BLaER1 treated with 17β-estradiol and CSF1 and Interleukin-3, amounts not matched to agents 10 nM and 100 nM (cell line): ENCODE measurements at regions not wholly inside any gene's neighbourhood (a gene's known extent, or its start where the extent isn't known, plus 50 kb on each side); places are given as distances from the start of the nearest gene placed in this dataset.
"Not testable (repeated sequence)": the region's sequence is repeated elsewhere in the genome, so short reads cannot be mapped to it uniquely, and the experiment has no call there.

ENCODE experiments used
- H3K27ac ChIP-seq, 11 experiments: shearing (Covaris generic); formaldehyde crosslinking; 2 replicates each; pipeline ENCODE4 v1.8.1; 2022
- H3K27me3 ChIP-seq, 11 experiments: shearing (Covaris generic); formaldehyde crosslinking; 2 replicates each; pipeline ENCODE4 v1.8.1; 2022
- H3K36me3 ChIP-seq, 11 experiments: shearing (Covaris generic); formaldehyde crosslinking; 2 replicates each; pipeline ENCODE4 v1.8.1; 2022
- H3K4me1 ChIP-seq, 10 experiments: shearing (Covaris generic); formaldehyde crosslinking; 2 replicates each; pipeline ENCODE4 v1.8.1; 2022
- H3K4me2 ChIP-seq, 11 experiments: shearing (Covaris generic); formaldehyde crosslinking; 2 replicates each; pipeline ENCODE4 v1.8.1; 2022
- H3K4me3 ChIP-seq, 10 experiments: shearing (Covaris generic); formaldehyde crosslinking; 2 replicates each; pipeline ENCODE4 v1.8.1; 2022
- H3K9ac ChIP-seq, 11 experiments: shearing (Covaris generic); formaldehyde crosslinking; 2 replicates each; pipeline ENCODE4 v1.8.1; 2022
- H3K9me3 ChIP-seq, 11 experiments: shearing (Covaris generic); formaldehyde crosslinking; replicated peaks in 1 of 11; 2 replicates each; pipeline ENCODE4 v1.8.1; 2022
- H4K20me1 ChIP-seq, 11 experiments: shearing (Covaris generic); formaldehyde crosslinking; 2 replicates each; pipeline ENCODE4 v1.8.1; 2022
- Cebpa-rat ChIP-seq, 11 experiments: shearing (Covaris generic); IDR thresholded peaks; 2 replicates each; pipeline ENCODE4 v1.8.1; 2022

- no peak for TF ChIP-seq Cebpa-rat (IDR thresholded peaks at IDR 0.05)
- peaks cover 0 to 4% (median 0%) of the 10 kb centered on the region in 11 experiments; a peak in 2 of 22 replicates for H3K9me3 ChIP-seq
- no peaks in the 10 kb centered on the region for H4K20me1 ChIP-seq
- no peaks in the 10 kb centered on the region for H3K36me3 ChIP-seq
- no peak overlapping the region for H3K4me3 ChIP-seq
- H3K4me1 ChIP-seq = no peaks in the 10 kb centered on the region; a peak in 1 of 20 replicates
- H3K27ac ChIP-seq = no peak overlapping the region
- H3K27me3 ChIP-seq = no peaks in the 10 kb centered on the region
- no peak overlapping the region for H3K9ac ChIP-seq
- H3K4me2 ChIP-seq = no peak overlapping the region
Measured at GRCh38 chr10:65415318-65415717, 1510.5 kb upstream of the LRRTM3 start.

DNA sequence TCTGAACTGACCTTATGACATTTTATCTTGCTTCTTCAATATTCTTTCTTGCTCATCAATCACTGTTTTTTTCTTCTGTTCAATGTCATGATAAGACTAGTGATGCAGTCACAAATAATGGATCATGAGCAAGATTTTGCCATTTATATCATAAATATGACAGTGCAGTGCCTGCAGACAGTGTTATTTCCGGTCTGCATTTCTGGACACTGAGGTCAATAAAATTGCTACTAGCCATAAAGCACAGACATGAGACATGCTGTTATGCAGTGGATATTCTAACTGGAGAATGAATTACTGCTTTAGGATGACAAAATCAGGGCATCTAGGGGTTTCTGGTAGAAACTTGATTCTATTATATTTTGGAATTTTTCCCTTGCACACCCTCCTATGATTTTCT lies 1509.7 kb upstream of the LRRTM3 start:
- Histone ChIP-seq H3K27ac (no peak overlapping the region), H3K36me3 (no peaks in the 10 kb centered on the region), H3K9ac (no peak overlapping the region), H3K4me1 (no peaks in the 10 kb centered on the region; a peak in 1 of 20 replicates), H3K4me2 (no peak overlapping the region), H3K9me3 (peaks cover 0 to 4% (median 0%) of the 10 kb centered on the region in 11 experiments; a peak in 2 of 22 replicates), H4K20me1 (no peaks in the 10 kb centered on the region), H3K4me3 (no peak overlapping the region), H3K27me3 (no peaks in the 10 kb centered on the region)
- TF ChIP-seq Cebpa-rat (IDR thresholded peaks at IDR 0.05) = no peak

- no peak overlapping the region for H3K27ac ChIP-seq
- no peak overlapping the region for H3K4me2 ChIP-seq
- H3K9me3 ChIP-seq = peaks cover 0 to 4% (median 0%) of the 10 kb centered on the region in 11 experiments; a peak in 2 of 22 replicates
Measured at GRCh38 chr10:65419629-65420028, 1506.2 kb upstream of the LRRTM3 start.

DNA sequence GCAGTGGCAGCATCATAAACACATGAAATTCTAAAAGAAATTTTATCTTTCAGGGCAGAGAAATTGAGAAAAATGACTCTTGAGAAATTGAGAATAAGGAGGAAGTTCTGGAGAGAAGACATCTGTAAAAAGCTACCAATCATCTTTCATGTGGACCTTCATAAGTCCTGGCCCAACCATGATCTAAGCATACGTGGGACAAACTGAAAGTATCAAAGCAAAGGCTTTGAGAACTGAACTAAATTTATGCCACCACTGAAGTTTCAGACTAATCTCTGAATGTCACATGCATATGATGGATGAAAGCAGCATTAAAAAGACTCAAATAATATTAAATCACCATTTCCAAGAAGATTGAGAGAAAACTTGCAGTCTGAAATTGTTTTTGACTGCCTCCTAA lies 1502.8 kb upstream of the LRRTM3 start:
- H3K36me3 ChIP-seq = no peaks in the 10 kb centered on the region
- H3K9ac ChIP-seq = no peak overlapping the region
- no peaks in the 10 kb centered on the region for H3K27me3 ChIP-seq
- H3K4me1 ChIP-seq = no peaks in the 10 kb centered on the region; a peak in 1 of 20 replicates
- H4K20me1 ChIP-seq = no peaks in the 10 kb centered on the region
- H3K4me3 ChIP-seq = no peak overlapping the region
- no peak overlapping the region for H3K4me2 ChIP-seq
- TF ChIP-seq Cebpa-rat (IDR thresholded peaks at IDR 0.05) = no peak
- no peak overlapping the region for H3K27ac ChIP-seq
- peaks cover 0 to under 1% (median 0%) of the 10 kb centered on the region in 11 experiments; a peak in 2 of 22 replicates for H3K9me3 ChIP-seq

More at GRCh38 chr10:65419629-65420028, 1506.2 kb upstream of the LRRTM3 start:
- no peaks in the 10 kb centered on the region for H3K27me3 ChIP-seq
- no peak overlapping the region for H3K4me3 ChIP-seq
- TF ChIP-seq Cebpa-rat (IDR thresholded peaks at IDR 0.05) = no peak
- no peak overlapping the region for H3K9ac ChIP-seq
- no peaks in the 10 kb centered on the region; a peak in 1 of 20 replicates for H3K4me1 ChIP-seq
- H4K20me1 ChIP-seq = no peaks in the 10 kb centered on the region
- no peaks in the 10 kb centered on the region for H3K36me3 ChIP-seq

- H4K20me1 ChIP-seq, H3K27me3 ChIP-seq, H3K27ac ChIP-seq, H3K9ac ChIP-seq, H3K4me2 ChIP-seq, H3K36me3 ChIP-seq, H3K4me3 ChIP-seq: not testable (repeated sequence)
- Histone ChIP-seq H3K4me1 (peaks cover 0 to 20% (median 0%) of the 10 kb centered on the region in 10 experiments; a peak in 6 of 20 replicates), H3K9me3 (peaks cover 0 to 10% (median 7%) of the 10 kb centered on the region in 11 experiments; a peak in 9 of 22 replicates)
Measured at GRCh38 chr10:65429381-65429780, 1496.5 kb upstream of the LRRTM3 start.

DNA sequence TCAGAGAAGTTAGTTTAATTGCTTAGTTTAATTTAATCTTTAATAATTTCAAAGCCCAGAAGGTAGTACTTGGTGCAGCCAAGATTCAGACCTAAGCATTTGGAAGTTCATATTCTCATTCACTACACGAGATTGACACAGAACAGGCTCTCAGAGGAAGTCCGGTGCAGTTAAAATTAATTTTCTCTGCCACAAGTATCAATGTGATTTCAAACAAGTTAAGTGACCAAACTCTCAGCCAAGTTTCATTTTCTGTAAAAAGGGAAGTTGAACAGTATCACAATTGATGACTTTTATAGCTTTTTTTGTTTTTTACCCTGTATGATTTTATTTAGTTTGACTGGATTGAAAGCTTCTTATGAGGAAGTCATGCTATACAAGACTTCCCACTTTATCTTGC lies 1494.9 kb upstream of the LRRTM3 start:
- no peaks in the 10 kb centered on the region for H4K20me1 ChIP-seq
- H3K4me3 ChIP-seq = peak overlapping the region in 1 of 10 experiments; percentile 10; a peak in 1 of 20 replicates
- H3K27me3 ChIP-seq = no peaks in the 10 kb centered on the region
- peaks cover 0 to 10% (median 7%) of the 10 kb centered on the region in 11 experiments; a peak in 9 of 22 replicates for H3K9me3 ChIP-seq
- H3K9ac ChIP-seq = peak overlapping the region in 2 of 11 experiments; percentile 16 to 61; a peak in 2 of 22 replicates
- H3K4me2 ChIP-seq = peak overlapping the region in 6 of 11 experiments; percentile 7 to 69 (median 30); a peak in 8 of 22 replicates
- no peak for TF ChIP-seq Cebpa-rat (IDR thresholded peaks at IDR 0.05)
- H3K27ac ChIP-seq = peak overlapping the region in 3 of 11 experiments; percentile 4 to 38 (median 38); a peak in 4 of 22 replicates
- no peaks in the 10 kb centered on the region for H3K36me3 ChIP-seq
- H3K4me1 ChIP-seq = peaks cover 0 to 20% (median 0%) of the 10 kb centered on the region in 10 experiments; a peak in 6 of 20 replicates

- no peak overlapping the region for H3K4me3 ChIP-seq
- H3K36me3 ChIP-seq = no peaks in the 10 kb centered on the region
- H4K20me1 ChIP-seq = no peaks in the 10 kb centered on the region
- no peak overlapping the region for H3K9ac ChIP-seq
- no peaks in the 10 kb centered on the region for H3K9me3 ChIP-seq
- no peaks in the 10 kb centered on the region for H3K4me1 ChIP-seq
- H3K27ac ChIP-seq = no peak overlapping the region
- H3K4me2 ChIP-seq = no peak overlapping the region
- TF ChIP-seq Cebpa-rat (IDR thresholded peaks at IDR 0.05) = no peak
- no peaks in the 10 kb centered on the region for H3K27me3 ChIP-seq
Measured at GRCh38 chr10:65470986-65471385, 1454.8 kb upstream of the LRRTM3 start.

DNA sequence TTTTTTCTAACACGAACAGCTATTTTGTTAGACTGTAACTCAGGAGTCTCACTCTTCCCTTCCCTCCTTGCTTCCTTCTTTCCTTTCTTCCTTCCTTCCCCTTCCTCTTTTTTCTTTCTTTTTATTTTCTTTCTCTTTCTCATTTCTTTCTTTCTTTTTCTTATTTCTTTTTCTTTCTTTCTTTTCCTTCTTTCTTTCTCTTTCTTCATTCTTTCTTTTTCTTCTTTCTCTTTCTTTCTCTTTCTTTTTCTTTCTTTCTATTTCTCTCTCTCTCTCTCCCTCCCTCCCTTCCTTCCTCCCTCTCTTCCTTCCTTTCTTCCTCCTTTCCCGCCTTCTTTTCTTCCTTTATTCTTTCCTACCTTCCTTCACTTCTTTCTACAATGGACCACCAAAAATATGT lies 1443.0 kb upstream of the LRRTM3 start:
- Histone ChIP-seq H3K4me3 (no peak overlapping the region), H3K4me1 (no peaks in the 10 kb centered on the region), H4K20me1 (no peaks in the 10 kb centered on the region), H3K36me3 (no peaks in the 10 kb centered on the region), H3K4me2 (no peak overlapping the region), H3K9ac (no peak overlapping the region), H3K9me3 (no peaks in the 10 kb centered on the region), H3K27me3 (no peaks in the 10 kb centered on the region), H3K27ac (no peak overlapping the region)
- no peak for TF ChIP-seq Cebpa-rat (IDR thresholded peaks at IDR 0.05)

DNA sequence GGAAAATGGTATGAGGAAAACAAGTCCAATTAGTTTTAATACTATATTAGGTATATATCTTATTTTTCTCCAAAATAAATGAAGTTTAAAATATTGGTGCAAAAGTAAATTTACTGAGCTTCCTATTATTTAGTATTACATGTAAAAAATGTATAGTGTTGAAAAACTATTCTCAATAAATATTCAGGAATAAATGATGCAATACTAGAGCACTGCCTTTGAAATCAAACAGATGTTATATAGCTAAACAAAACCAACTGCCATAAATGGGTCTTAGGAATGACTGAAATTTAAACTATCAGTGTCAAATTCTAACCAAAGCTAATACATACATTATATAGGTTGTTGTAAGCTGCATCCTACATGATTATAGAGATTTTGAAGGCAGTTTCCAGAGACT lies 1434.0 kb upstream of the LRRTM3 start:
- no peaks in the 10 kb centered on the region for H3K9me3 ChIP-seq
- no peaks in the 10 kb centered on the region for H3K36me3 ChIP-seq
- H3K4me1 ChIP-seq = no peaks in the 10 kb centered on the region
- TF ChIP-seq Cebpa-rat (IDR thresholded peaks at IDR 0.05) = no peak
- H3K4me3 ChIP-seq = no peak overlapping the region
- H3K9ac ChIP-seq = no peak overlapping the region
- no peaks in the 10 kb centered on the region for H4K20me1 ChIP-seq
- no peak overlapping the region for H3K27ac ChIP-seq
- no peak overlapping the region for H3K4me2 ChIP-seq
- no peaks in the 10 kb centered on the region for H3K27me3 ChIP-seq

- H3K27me3 ChIP-seq = no peaks in the 10 kb centered on the region
- H3K27ac ChIP-seq = no peak overlapping the region
- H3K36me3 ChIP-seq = no peaks in the 10 kb centered on the region
- no peak overlapping the region for H3K4me2 ChIP-seq
- H4K20me1 ChIP-seq = no peaks in the 10 kb centered on the region
- no peak overlapping the region for H3K9ac ChIP-seq
- no peak for TF ChIP-seq Cebpa-rat (IDR thresholded peaks at IDR 0.05)
- no peaks in the 10 kb centered on the region for H3K4me1 ChIP-seq
- no peaks in the 10 kb centered on the region for H3K9me3 ChIP-seq
- no peak overlapping the region for H3K4me3 ChIP-seq
Measured at GRCh38 chr10:65496541-65496940, 1429.3 kb upstream of the LRRTM3 start.
